ENCODE measurements at regions not wholly inside any gene's neighbourhood (a gene's known extent, or its start where the extent isn't known, plus 50 kb on each side); places are given as distances from the start of the nearest gene placed in this dataset.

DNA sequence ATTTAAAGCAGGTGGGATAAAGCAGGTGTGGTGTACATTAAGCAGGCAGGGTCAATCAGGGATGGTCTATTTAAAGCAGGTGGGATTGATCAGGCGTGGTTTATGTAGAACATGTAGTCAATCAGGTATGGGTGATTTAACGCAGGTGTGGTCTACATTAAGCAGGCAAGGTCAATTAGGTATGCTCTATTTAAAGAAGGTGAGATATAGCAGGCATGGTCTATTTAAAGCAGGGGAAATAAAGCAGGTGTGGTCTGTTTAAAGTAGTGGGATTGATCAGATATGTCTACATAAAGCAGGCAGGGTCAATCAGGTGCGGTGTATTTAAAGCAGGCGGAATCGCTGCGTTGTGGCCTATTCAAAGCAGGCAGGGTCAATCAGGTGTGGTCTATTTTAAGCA, 88.6 kb upstream of the MXRA5 start:
- BruUV-seq (replicated peaks) = no TSS peak
- Histone ChIP-seq H3K27me3 (ENCODE audit: control insufficient read depth in 2 of 2, insufficient read depth in 2 of 2, low read length in 2 of 2) (no peaks in the 10 kb centered on the region), H2AFZ (ENCODE audit: low read depth, low read length) (no peak overlapping the region), H3K9me3 (replicated peaks; ENCODE audit: control insufficient read depth, insufficient read depth, low read length) (no peaks in the 10 kb centered on the region), H4K20me1 (replicated peaks; ENCODE audit: control insufficient read depth, extremely low read depth, insufficient read depth, low read length) (no peaks in the 10 kb centered on the region), H3K79me2 (ENCODE audit: control insufficient read depth, insufficient read depth, low read length) (no peaks in the 10 kb centered on the region), H3K36me3 (ENCODE audit: control insufficient read depth in 2 of 2, extremely low read depth in 1 of 2, insufficient read depth in 2 of 2, low read length in 2 of 2) (no peaks in the 10 kb centered on the region), H3K4me1 (ENCODE audit: control insufficient read depth, extremely low read depth, insufficient read depth, low read length) (no peaks in the 10 kb centered on the region), H3K4me3 (replicated peaks in 1 of 3; ENCODE audit: insufficient read depth in 1 of 3, low read depth in 1 of 3, low read length in 3 of 3) (no peak overlapping the region), H3K9ac (replicated peaks; ENCODE audit: extremely low read depth, insufficient read depth, low read length) (no peak overlapping the region), H3K4me2 (ENCODE audit: insufficient read depth, low read length) (no peak overlapping the region), H3K9me1 (replicated peaks; ENCODE audit: control insufficient read depth, extremely low read depth, insufficient read depth, low read length) (no peaks in the 10 kb centered on the region), H3K27ac (ENCODE audit: insufficient read depth, low read depth, low read length) (no peak overlapping the region)
- CTCF ChIA-PET = no interaction called here
- intact Hi-C loops (cut with micrococcal nuclease) = no loop called here
- no peak for FAIRE-seq
- dilution Hi-C loops (cut with MboI; ENCODE audit: extremely low pct_ligation_motif_present, low sequenced_read_pairs) = no loop called here
- TF ChIP-seq FOS (IDR thresholded peaks at IDR 0.05; ENCODE audit: borderline replicate concordance, insufficient read depth, low read length) = no peak
- no peak for TF ChIP-seq JUN (IDR thresholded peaks at IDR 0.05; ENCODE audit: borderline replicate concordance, insufficient read depth, insufficient read length, low read depth)
- TF ChIP-seq, protein P1, sequence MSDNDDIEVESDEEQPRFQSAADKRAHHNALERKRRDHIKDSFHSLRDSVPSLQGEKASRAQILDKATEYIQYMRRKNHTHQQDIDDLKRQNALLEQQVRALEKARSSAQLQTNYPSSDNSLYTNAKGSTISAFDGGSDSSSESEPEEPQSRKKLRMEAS (IDR thresholded peaks at IDR 0.05; ENCODE audit: insufficient read depth, insufficient read length) = no peak
- TF ChIP-seq MYC (IDR thresholded peaks at IDR 0.05; ENCODE audit: low read depth, low read length) = no peak
- TF ChIP-seq GATA2 (IDR thresholded peaks at IDR 0.05; ENCODE audit: insufficient read depth, insufficient read length, low read depth, low read length) = no peak
- no peak for TF ChIP-seq POLR2AphosphoS5 (IDR thresholded peaks at IDR 0.05; ENCODE audit: insufficient read depth, low read depth, low read length)
- TF ChIP-seq EZH2 (IDR thresholded peaks at IDR 0.05; ENCODE audit: borderline replicate concordance, low read depth, low read length, severe bottlenecking) = no peak
- TF ChIP-seq, protein P2, sequence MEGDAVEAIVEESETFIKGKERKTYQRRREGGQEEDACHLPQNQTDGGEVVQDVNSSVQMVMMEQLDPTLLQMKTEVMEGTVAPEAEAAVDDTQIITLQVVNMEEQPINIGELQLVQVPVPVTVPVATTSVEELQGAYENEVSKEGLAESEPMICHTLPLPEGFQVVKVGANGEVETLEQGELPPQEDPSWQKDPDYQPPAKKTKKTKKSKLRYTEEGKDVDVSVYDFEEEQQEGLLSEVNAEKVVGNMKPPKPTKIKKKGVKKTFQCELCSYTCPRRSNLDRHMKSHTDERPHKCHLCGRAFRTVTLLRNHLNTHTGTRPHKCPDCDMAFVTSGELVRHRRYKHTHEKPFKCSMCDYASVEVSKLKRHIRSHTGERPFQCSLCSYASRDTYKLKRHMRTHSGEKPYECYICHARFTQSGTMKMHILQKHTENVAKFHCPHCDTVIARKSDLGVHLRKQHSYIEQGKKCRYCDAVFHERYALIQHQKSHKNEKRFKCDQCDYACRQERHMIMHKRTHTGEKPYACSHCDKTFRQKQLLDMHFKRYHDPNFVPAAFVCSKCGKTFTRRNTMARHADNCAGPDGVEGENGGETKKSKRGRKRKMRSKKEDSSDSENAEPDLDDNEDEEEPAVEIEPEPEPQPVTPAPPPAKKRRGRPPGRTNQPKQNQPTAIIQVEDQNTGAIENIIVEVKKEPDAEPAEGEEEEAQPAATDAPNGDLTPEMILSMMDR (IDR thresholded peaks at IDR 0.05; ENCODE audit: extremely low read depth in 1 of 2, insufficient read depth in 1 of 2, low read depth in 1 of 2, low read length in 2 of 2) = no peak
- TF ChIP-seq POLR2A (IDR thresholded peaks at IDR 0.05; ENCODE audit: low read depth, low read length) = no peak
- DNase-seq (ENCODE audit: low read depth, low spot score) = no peak
- POLR2A ChIA-PET = no interaction called here
